H9 (cell line): ENCODE measurements at regions not wholly inside any gene's neighbourhood (a gene's known extent, or its start where the extent isn't known, plus 50 kb on each side); places are given as distances from the start of the nearest gene placed in this dataset.

Experiments
- DNase-seq: peaks from one replicate; pipeline ENCODE4 v3.0.0-alpha.2; 2017
- H2AFZ ChIP-seq: one replicate; pipeline ENCODE4 v1.6.1; 2013; ENCODE audit warnings: mild to moderate bottlenecking, low read length, control low read depth, moderate library complexity
- H2AK5ac ChIP-seq: 2 replicates; pipeline ENCODE4 v1.6.1; 2013; ENCODE audit warnings: low read length, control low read depth, mixed read lengths; ENCODE audit not compliant: insufficient read length
- H2BK120ac ChIP-seq: one replicate; pipeline ENCODE4 v1.6.1; 2013; ENCODE audit warnings: low read depth, mild to moderate bottlenecking, low read length, control low read depth, inconsistent platforms; ENCODE audit not compliant: poor library complexity, severe bottlenecking
- H2BK12ac ChIP-seq: 2 replicates; pipeline ENCODE4 v1.6.1; 2013; ENCODE audit warnings: low read length, control low read depth, mixed read lengths, low read depth; ENCODE audit not compliant: insufficient read length
- H2BK15ac ChIP-seq: 2 replicates; pipeline ENCODE4 v1.6.1; 2013; ENCODE audit warnings: low read depth, low read length, control low read depth
- H2BK20ac ChIP-seq: one replicate; pipeline ENCODE4 v1.6.1; 2013; ENCODE audit warnings: low read depth, mild to moderate bottlenecking, low read length, control low read depth, inconsistent platforms; ENCODE audit not compliant: poor library complexity, severe bottlenecking
- H2BK5ac ChIP-seq: 2 replicates; pipeline ENCODE4 v1.6.1; 2013; ENCODE audit warnings: low read length, control low read depth, mixed read lengths; ENCODE audit not compliant: insufficient read length
- H3K14ac ChIP-seq: 2 replicates; pipeline ENCODE4 v1.6.1; 2013; ENCODE audit warnings: low read length, control low read depth; ENCODE audit not compliant: insufficient read depth
- H3K18ac ChIP-seq: 2 replicates; pipeline ENCODE4 v1.6.1; 2013; ENCODE audit warnings: low read depth, mild to moderate bottlenecking, mixed read lengths, low read length, control low read depth; ENCODE audit not compliant: insufficient read length
- H3K23ac ChIP-seq: 2 replicates; pipeline ENCODE4 v1.6.1; 2013; ENCODE audit warnings: low read length, control low read depth, mixed read lengths, low read depth; ENCODE audit not compliant: insufficient read length
- H3K23me2 ChIP-seq: 2 replicates; pipeline ENCODE4 v1.6.1; 2013; ENCODE audit warnings: low read depth, mild to moderate bottlenecking, mixed read lengths, low read length, control low read depth; ENCODE audit not compliant: insufficient read length, poor library complexity, severe bottlenecking
- H3K27ac ChIP-seq: 2 replicates; pipeline ENCODE4 v1.5.1; 2013; ENCODE audit warnings: low read length, control low read depth, mixed read lengths, low read depth; ENCODE audit not compliant: insufficient read length
- H3K27me3 ChIP-seq: 2 replicates; pipeline ENCODE4 v1.6.1; 2013; ENCODE audit warnings: low read length, control low read depth, inconsistent platforms; ENCODE audit not compliant: insufficient read depth
- H3K4ac ChIP-seq: 2 replicates; pipeline ENCODE4 v1.6.1; 2013; ENCODE audit warnings: low read depth, mild to moderate bottlenecking, control low read depth, inconsistent platforms, low read length, moderate library complexity
- H3K4me1 ChIP-seq: 2 replicates; pipeline ENCODE4 v1.6.1; 2013; ENCODE audit warnings: low read length, control low read depth, inconsistent platforms; ENCODE audit not compliant: insufficient read depth
- H3K4me2 ChIP-seq: 2 replicates; pipeline ENCODE4 v1.6.1; 2013; ENCODE audit warnings: low read length, control low read depth, mixed read lengths; ENCODE audit not compliant: insufficient read length, insufficient read depth
- H3K56ac ChIP-seq: 2 replicates; pipeline ENCODE4 v1.6.1; 2013; ENCODE audit warnings: low read depth, mild to moderate bottlenecking, mixed read lengths, low read length, control low read depth; ENCODE audit not compliant: insufficient read length
- H3K79me1 ChIP-seq: 2 replicates; pipeline ENCODE4 v1.6.1; 2013; ENCODE audit warnings: low read depth, mild to moderate bottlenecking, moderate library complexity, low read length, control low read depth, inconsistent platforms; ENCODE audit not compliant: insufficient read depth, poor library complexity, severe bottlenecking
- H3K79me2 ChIP-seq: 2 replicates; pipeline ENCODE4 v1.6.1; 2013; ENCODE audit warnings: low read length, control low read depth, inconsistent platforms; ENCODE audit not compliant: insufficient read depth
- H3K9ac ChIP-seq: 2 replicates; pipeline ENCODE4 v1.6.1; 2013; ENCODE audit warnings: low read length, control low read depth, mixed read lengths; ENCODE audit not compliant: insufficient read length; ENCODE audit errors: extremely low read depth
- H3K9me3 ChIP-seq: one replicate; pipeline ENCODE4 v1.6.1; 2013; ENCODE audit warnings: low read depth, low read length, inconsistent platforms; ENCODE audit not compliant: control insufficient read depth
- H3T11ph ChIP-seq: one replicate; pipeline ENCODE4 v1.6.1; 2013; ENCODE audit warnings: mild to moderate bottlenecking, low read length, control low read depth, inconsistent platforms
- H4K20me1 ChIP-seq: one replicate; pipeline ENCODE4 v1.6.1; 2013; ENCODE audit not compliant: control insufficient read depth, insufficient read length, insufficient read depth
- H4K5ac ChIP-seq: 2 replicates; pipeline ENCODE4 v1.6.1; 2013; ENCODE audit warnings: low read depth, mild to moderate bottlenecking, mixed read lengths, low read length, control low read depth; ENCODE audit not compliant: insufficient read length
- H4K8ac ChIP-seq: replicated peaks from 2 replicates; pipeline ENCODE4 v1.6.1; 2013; ENCODE audit warnings: low read length, control low read depth, mixed read lengths, low read depth; ENCODE audit not compliant: insufficient read length
- H4K91ac ChIP-seq: 2 replicates; pipeline ENCODE4 v1.6.1; 2013; ENCODE audit warnings: low read depth, mild to moderate bottlenecking, moderate library complexity, mixed read lengths, low read length, control low read depth; ENCODE audit not compliant: insufficient read length
- H3K27ac Mint-ChIP-seq, 3 experiments: 2 replicates in 2 of 3; 3 replicates in 1 of 3; pipeline ENCODE4 v1.8.0; 2020 to 2021; ENCODE audit warnings: mixed read lengths in 3 of 3, mild to moderate bottlenecking in 1 of 3, moderate library complexity in 1 of 3
- H3K27me3 Mint-ChIP-seq: 2 replicates; pipeline ENCODE4 v1.8.0; 2021; ENCODE audit warnings: low read depth, mild to moderate bottlenecking, moderate library complexity, mixed read lengths
- H3K36me3 Mint-ChIP-seq, 3 experiments: 2 replicates in 2 of 3; 3 replicates in 1 of 3; pipeline ENCODE4 v1.8.0; 2020 to 2021; ENCODE audit warnings: low read depth in 3 of 3, mixed read lengths in 3 of 3; ENCODE audit not compliant: insufficient read depth in 1 of 3
- H3K4me1 Mint-ChIP-seq, 2 experiments: 2 replicates each; pipeline ENCODE4 v1.8.0; 2020; ENCODE audit warnings: mixed read lengths in 2 of 2
- H3K4me3 Mint-ChIP-seq, 2 experiments: 2 replicates in 1 of 2; 3 replicates in 1 of 2; pipeline ENCODE4 v1.8.0; 2020 to 2021; ENCODE audit warnings: mild to moderate bottlenecking in 2 of 2, mixed read lengths in 2 of 2, moderate library complexity in 1 of 2
- H3K9me3 Mint-ChIP-seq, 2 experiments: 2 replicates in 1 of 2; 3 replicates in 1 of 2; pipeline ENCODE4 v1.8.0; 2020; ENCODE audit warnings: mild to moderate bottlenecking in 2 of 2, mixed read lengths in 2 of 2, moderate library complexity in 1 of 2
- TF ChIP-seq, protein P1 (sequence below): fragments of 200-600 bp; sonication (generic); conservative IDR thresholded peaks from 3 replicates; pipeline ENCODE4 v1.8.0; 2021; ENCODE audit warnings: antibody characterized with exemption, mild to moderate bottlenecking

DNA sequence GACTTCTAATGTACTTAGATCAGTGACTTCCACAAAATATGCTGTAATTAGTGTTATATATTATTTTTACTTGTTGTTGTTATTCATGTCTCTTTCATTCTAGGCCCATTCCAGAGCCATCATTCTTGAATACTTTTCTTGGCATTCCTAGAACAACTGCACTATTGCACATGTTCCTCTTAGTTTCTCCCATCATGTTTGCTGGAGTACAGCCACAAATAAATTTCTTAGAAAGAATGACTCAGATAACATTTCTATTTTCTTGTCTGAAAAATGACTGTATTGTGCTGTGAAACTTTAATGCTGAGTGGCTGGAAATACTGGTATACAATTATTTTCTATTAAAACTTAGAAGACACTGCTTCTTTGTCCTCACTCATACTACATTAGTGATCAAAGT lies 651.0 kb upstream of the STEAP1 start:
- Histone ChIP-seq H3K23ac (no peak overlapping the region), H3K23me2 (no peaks in the 10 kb centered on the region), H3K14ac (no peak overlapping the region), H3K56ac (no peak overlapping the region), H3T11ph (no peak overlapping the region), H3K4ac (no peak overlapping the region), H3K79me2 (no peaks in the 10 kb centered on the region), H3K9ac (no peak overlapping the region), H4K5ac (no peak overlapping the region), H2AFZ (no peak overlapping the region), H3K9me3 (no peaks in the 10 kb centered on the region), H3K18ac (no peak overlapping the region), H2AK5ac (no peak overlapping the region), H3K27me3 (no peaks in the 10 kb centered on the region), H4K91ac (no peak overlapping the region), H3K27ac (no peak overlapping the region), H2BK5ac (no peak overlapping the region), H3K79me1 (no peaks in the 10 kb centered on the region), H4K20me1 (no peaks in the 10 kb centered on the region), H3K4me2 (no peak overlapping the region), H3K4me1 (no peaks in the 10 kb centered on the region; the same call in 1 of the 2 replicates), H2BK15ac (no peak overlapping the region), H4K8ac (no peak overlapping the region), H2BK20ac (no peak overlapping the region), H2BK120ac (no peak overlapping the region), H2BK12ac (no peak overlapping the region)
- DNase-seq: no peak
- peaks cover 0 to 1% of the 10 kb centered on the region in 2 experiments; a peak in 1 of 5 replicates for H3K9me3 Mint-ChIP-seq
- no peak overlapping the region for H3K27ac Mint-ChIP-seq
- no peaks in the 10 kb centered on the region for H3K27me3 Mint-ChIP-seq
- H3K36me3 Mint-ChIP-seq: no peaks in the 10 kb centered on the region; a peak in 1 of 7 replicates
- H3K4me1 Mint-ChIP-seq: no peaks in the 10 kb centered on the region
- TF ChIP-seq, protein P1, sequence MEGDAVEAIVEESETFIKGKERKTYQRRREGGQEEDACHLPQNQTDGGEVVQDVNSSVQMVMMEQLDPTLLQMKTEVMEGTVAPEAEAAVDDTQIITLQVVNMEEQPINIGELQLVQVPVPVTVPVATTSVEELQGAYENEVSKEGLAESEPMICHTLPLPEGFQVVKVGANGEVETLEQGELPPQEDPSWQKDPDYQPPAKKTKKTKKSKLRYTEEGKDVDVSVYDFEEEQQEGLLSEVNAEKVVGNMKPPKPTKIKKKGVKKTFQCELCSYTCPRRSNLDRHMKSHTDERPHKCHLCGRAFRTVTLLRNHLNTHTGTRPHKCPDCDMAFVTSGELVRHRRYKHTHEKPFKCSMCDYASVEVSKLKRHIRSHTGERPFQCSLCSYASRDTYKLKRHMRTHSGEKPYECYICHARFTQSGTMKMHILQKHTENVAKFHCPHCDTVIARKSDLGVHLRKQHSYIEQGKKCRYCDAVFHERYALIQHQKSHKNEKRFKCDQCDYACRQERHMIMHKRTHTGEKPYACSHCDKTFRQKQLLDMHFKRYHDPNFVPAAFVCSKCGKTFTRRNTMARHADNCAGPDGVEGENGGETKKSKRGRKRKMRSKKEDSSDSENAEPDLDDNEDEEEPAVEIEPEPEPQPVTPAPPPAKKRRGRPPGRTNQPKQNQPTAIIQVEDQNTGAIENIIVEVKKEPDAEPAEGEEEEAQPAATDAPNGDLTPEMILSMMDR: no peak
- H3K4me3 Mint-ChIP-seq: no peak overlapping the region
